Right cardiac atrium (tissue), 5 donors: ENCODE measurements at regions not wholly inside any gene's neighbourhood (a gene's known extent, or its start where the extent isn't known, plus 50 kb on each side); places are given as distances from the start of the nearest gene placed in this dataset.
A peak's percentile ranks its signal among the peaks of the same experiment; 100 is the strongest.
"Not testable (repeated sequence)": the region's sequence is repeated elsewhere in the genome, so short reads cannot be mapped to it uniquely, and the experiment has no call there.

Source experiments
- ATAC-seq, 2 donors: fragments of 200-7000 bp; cut with Tn5 transposase; one replicate each; pipeline versions ENCODE4 v1.8.0 to v1.9.1; 2020; ENCODE audit warnings: moderate library complexity in 2 of 2, mild to moderate bottlenecking in 1 of 2
- DNase-seq, 3 donors: peaks; one replicate each; pipeline ENCODE4 v3.0.0-alpha.2; 2020
- H3K27ac ChIP-seq: one replicate; pipeline ENCODE4 v1.5.1; 2013; ENCODE audit warnings: mild to moderate bottlenecking, low read length, control low read depth, moderate library complexity
- H3K27me3 ChIP-seq: one replicate; pipeline ENCODE4 v1.6.1; 2013; ENCODE audit not compliant: control insufficient read depth, insufficient read depth
- H3K4me1 ChIP-seq: one replicate; pipeline ENCODE4 v1.6.1; 2013; ENCODE audit warnings: low read length; ENCODE audit not compliant: control insufficient read depth, insufficient read depth
- H3K4me3 ChIP-seq: one replicate; pipeline ENCODE4 v1.5.1; 2013; ENCODE audit warnings: low read length, control low read depth
- H3K9me3 ChIP-seq: one replicate; pipeline ENCODE4 v1.6.1; 2013; ENCODE audit warnings: low read length; ENCODE audit not compliant: control insufficient read depth
- WGBS: extraction: QIAGEN DNeasy Blood & Tissue Kit; methylation state at CpG from one replicate; pipeline ENCODE4 v1.1.7; 2013; 5-methylcytosine and 5-hydroxymethylcytosine counted together
- intact Hi-C, 4 donors: fragments of 100-400 bp; cut with DNase I; formaldehyde crosslinking; loops; one replicate each; pipeline versions ENCODE4 v1.11.0 to v1.14.0; 2022 to 2023
- donor health status: healthy with polysubstance abuse.
- donor health status: DM: no; HTN: yes; CAD: no.
- donor health status: DM: no; HTN: no; CAD: no.
- donor health status: DM: no; HTN: yes; CAD: no; lungs with severe emphysema.
- donor health status: DM: yes; HTN: yes; CAD: no.

DNA sequence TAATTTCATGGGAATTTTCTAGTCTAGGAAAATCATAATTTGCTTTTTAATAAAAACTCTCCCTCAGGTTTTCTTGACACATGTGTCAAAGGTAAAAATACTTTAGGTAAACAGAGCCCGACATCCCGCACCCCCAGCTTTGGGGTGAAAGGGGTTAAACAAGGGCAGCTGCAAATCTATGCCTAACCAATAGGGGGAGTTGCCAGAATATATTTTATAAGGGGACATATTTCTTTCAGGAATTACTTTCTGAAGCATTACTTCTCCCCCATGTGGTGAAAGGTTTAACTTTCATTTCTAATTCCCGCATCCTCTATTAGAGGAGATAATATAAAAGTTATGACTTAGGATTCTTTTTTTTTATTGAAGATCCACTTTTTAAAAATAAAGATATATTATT is 53.9 kb upstream of the HEPH start:
- ATAC-seq (no peak), DNase-seq (peak in 1 of 3 donors; percentile 40)
- Histone ChIP-seq H3K9me3 (no peaks in the 10 kb centered on the region), H3K4me3 (no peak overlapping the region), H3K4me1 (no peaks in the 10 kb centered on the region), H3K27me3 (no peaks in the 10 kb centered on the region), H3K27ac (no peak overlapping the region)
- 46% methylated on average over 3 of the region's 3 CpGs for WGBS
- intact Hi-C loops: no loop called here

DNA sequence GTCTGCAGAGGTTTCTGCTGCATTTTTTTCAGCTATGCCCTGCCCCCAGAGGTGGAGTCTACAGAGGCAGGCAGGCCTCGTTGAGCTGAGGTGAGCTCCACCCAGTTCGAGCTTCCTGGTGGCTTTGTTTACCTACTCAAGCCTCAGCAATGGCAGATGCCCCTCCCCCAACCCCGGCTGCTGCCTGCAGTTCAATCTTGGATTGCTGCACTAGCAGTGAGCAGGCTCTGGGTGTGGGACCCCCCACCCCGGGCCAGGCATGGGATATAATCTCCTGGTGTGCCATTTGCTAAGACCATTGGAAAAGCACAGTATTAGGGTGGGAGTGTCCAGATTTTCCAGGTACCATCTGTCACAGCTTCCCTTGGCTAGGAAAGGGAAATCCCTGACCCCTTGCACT is 56.2 kb upstream of the HEPH start:
- H3K27me3 ChIP-seq, ATAC-seq, H3K9me3 ChIP-seq, H3K4me3 ChIP-seq, H3K27ac ChIP-seq, H3K4me1 ChIP-seq, intact Hi-C loops: not testable (repeated sequence)
- DNase-seq: peak in 1 of 3 donors; percentile 19
- WGBS: 66% methylated on average over 4 of the region's 4 CpGs

DNA sequence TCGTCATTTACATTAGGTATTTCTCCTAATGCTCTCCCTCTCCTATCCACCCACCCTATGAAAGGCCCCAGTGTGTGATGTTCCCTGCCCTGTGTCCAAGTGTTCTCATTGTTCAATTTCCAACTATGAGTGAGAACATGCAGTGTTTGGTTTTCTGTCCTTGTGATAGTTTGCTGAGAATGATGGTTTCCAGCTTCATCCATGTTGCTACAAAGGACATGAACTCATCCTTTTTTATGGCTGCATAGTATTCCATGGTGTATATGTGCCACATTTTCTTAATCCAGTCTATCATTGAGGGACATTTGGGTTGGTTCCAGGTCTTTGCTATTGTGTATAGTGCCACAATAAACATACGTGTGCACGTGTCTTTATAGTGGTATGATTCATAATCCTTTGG is 61.6 kb upstream of the HEPH start:
- 78% methylated on average over 3 of the region's 3 CpGs for WGBS
- H3K27me3 ChIP-seq, H3K4me3 ChIP-seq, DNase-seq, H3K27ac ChIP-seq, ATAC-seq, H3K9me3 ChIP-seq, intact Hi-C loops, H3K4me1 ChIP-seq: not testable (repeated sequence)

DNA sequence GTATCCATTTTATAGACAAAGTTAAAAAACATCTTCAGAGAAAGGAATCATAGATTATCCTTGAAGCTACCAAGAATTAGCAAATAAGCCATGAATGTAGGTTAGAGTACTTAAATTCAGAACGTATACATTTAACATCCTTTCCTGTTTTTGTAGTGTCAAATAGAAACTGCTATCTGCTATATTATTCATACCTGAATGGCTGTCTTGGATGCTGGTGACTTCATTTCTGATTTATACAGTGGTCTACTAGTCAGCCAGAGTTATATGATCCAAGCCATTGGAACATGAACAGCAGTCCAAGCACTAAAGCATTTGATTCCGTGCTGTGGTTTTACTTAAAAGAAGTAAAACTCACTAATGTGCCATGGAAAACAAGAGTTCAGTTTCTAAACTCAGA is 58.3 kb upstream of the VSIG4 start:
- Histone ChIP-seq H3K9me3 (no peaks in the 10 kb centered on the region), H3K27me3 (no peaks in the 10 kb centered on the region), H3K4me1 (no peaks in the 10 kb centered on the region), H3K4me3 (no peak overlapping the region), H3K27ac (no peak overlapping the region)
- intact Hi-C loops: no loop called here
- WGBS: 85% methylated on average over 2 of the region's 2 CpGs
- DNase-seq (no peak), ATAC-seq (no peak)

DNA sequence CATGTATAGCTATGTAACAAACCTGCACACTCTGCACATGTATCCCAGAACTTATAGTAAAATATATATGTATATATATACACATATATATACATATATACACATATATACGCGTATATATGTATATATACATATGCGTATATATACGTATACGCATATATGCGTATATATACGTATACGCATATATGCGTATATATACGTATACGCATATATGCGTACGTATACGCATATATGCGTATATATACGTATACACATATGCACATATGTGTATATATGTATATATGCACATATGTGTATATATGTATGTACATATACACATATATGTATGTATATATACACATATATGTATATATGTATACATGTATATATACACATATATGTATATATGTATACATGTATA is 57.1 kb upstream of the VSIG4 start:
- DNase-seq, H3K27ac ChIP-seq, intact Hi-C loops, ATAC-seq, H3K4me1 ChIP-seq, H3K27me3 ChIP-seq, H3K4me3 ChIP-seq, H3K9me3 ChIP-seq: not testable (repeated sequence)
- 96% methylated on average over 16 of the region's 16 CpGs for WGBS

DNA sequence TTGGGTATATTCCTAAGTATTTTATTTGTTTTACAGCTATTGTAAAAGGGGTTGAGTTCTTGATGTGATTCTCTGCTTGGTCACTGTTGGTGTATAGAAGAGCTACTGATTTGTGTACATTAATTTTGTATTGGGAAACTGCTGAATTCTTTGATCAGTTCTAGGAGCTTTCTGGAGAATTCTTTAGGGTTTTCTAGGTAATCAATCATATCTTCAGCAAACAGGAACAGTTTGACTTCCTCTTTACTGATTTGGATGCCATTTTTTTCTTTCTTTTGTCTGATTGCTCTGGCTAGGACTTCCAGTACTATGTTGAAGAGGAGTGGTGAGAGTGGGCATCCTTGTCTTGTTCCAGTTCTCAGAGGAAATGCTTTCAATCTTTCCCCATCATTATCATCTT is 50.1 kb upstream of the VSIG4 start:
- H3K27me3 ChIP-seq, intact Hi-C loops, H3K4me1 ChIP-seq, DNase-seq, H3K4me3 ChIP-seq, H3K27ac ChIP-seq, H3K9me3 ChIP-seq, ATAC-seq: not testable (repeated sequence)
